HG03139 (cell line): ENCODE measurements at regions not wholly inside any gene's neighbourhood (a gene's known extent, or its start where the extent isn't known, plus 50 kb on each side); places are given as distances from the start of the nearest gene placed in this dataset.
"Not testable (repeated sequence)": the region's sequence is repeated elsewhere in the genome, so short reads cannot be mapped to it uniquely, and the experiment has no call there.

Experiments used
- ATAC-seq: cut with Tn5 transposase; IDR thresholded peaks from one replicate; pipeline ENCODE4 v1.9.1; 2021; ENCODE audit not compliant: unreplicated experiment

DNA sequence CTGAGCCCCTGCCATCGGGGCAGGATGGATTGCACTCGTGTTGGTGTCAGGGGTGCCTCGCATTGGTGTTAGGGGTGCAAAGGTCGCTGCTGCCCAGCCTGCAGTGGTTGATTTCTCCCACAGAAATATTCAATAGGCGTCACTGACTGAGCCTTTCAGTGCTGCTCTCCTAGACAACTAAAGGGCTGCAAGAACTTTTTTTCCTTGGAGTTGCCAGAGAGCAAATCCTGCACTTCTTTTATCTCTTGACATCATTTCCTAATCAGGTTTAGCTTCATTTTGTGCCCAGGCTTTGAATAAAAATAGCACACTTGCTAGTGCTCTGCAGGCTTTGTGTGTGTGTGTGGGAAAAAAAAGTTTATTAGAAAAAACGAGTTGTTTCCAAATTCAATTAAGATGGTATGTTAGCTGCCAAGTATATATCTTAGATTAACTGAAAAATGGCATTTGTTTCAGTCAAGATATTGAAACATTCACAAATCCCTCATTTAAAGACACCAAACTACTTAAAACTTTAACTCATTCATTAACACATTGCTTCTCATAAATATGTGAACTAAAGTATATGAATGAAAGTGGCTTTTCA, 125.6 kb downstream of the SOCS6 start:
- ATAC-seq: no peak

DNA sequence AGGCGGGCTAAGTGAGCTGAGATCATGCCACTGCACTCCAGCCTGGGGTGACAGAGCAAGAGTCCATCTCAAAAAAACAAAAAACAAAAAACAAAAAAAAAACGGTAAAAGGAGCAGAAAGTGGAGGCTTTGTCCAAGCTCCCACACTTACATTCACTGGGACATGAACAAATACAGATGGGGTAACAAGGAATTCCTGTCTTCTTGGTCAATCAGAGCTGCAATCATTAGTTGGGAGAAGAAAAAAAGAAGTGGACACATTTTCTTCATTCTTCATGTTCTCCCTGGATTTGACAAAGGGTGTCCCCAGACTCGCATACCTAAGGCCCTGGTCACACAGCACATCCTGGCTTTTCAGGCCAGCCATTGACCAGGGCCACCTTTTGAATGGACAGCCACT, 124.6 kb downstream of the SOCS6 start:
- ATAC-seq: no peak

DNA sequence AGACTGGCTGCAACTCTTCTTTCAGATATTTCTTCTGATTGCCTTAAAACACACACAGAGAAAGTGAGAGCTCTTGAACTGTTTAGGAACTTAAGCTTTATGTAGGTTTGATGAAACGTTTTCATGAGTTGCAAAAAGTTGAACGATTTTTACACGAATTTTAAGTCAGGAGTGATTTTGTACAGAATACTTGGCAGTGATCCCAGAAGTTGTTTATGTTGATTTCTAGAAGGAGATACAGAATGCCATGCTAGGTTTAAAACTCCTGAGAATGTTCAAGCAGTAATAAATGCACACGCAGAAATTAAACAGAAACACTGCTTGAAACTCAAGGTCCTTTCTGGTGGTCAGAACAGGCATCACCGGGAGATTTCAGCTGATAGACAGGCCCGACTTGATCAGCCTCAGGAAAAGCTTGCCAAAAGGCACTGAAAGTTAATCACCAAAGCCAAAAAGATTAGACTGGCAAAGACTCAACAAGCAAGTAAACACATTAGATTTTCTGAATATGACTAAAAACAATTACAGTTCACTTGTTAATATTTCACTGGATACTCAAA, 123.1 kb downstream of the SOCS6 start:
- no peak for ATAC-seq

DNA sequence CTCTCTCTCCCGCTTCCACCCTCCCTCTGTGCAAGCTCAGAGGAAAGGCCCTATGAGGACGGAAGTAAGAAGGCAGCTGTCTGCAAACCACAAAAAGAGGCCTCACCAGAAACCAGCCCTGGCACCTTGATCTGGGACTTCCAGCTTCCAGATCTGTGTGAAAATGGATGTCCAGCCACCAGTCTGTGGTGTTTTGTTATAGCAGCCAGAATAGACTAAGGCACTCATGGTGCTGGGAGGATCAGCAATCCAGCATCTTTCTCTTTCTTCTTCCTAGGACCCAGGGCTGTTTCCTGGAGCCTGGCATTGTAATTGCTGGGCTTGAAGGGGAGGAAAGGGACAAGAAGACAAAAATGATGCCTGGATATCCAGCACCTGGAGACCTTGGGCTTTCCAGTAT, 122.5 kb downstream of the SOCS6 start:
- ATAC-seq: no peak

DNA sequence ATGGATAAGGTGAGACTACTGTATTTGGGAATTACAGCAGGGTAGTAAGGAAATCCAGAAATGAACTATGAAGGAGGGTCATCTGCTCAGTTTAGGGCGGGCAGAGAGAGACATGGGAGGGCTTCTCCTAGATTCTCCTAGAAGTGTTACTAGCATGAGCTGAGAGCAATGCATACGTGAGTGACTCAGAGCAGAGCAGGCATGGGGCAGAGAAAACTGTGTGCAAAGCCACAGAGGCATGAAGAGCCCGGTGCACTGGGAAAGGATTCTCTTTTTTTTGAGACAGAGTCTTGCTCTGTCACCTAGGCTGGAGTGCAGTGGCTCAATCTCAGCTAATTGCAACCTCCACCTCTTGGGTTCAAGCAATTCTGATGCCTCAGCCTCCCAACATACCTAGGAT, 116.2 kb downstream of the SOCS6 start:
- ATAC-seq: no peak

DNA sequence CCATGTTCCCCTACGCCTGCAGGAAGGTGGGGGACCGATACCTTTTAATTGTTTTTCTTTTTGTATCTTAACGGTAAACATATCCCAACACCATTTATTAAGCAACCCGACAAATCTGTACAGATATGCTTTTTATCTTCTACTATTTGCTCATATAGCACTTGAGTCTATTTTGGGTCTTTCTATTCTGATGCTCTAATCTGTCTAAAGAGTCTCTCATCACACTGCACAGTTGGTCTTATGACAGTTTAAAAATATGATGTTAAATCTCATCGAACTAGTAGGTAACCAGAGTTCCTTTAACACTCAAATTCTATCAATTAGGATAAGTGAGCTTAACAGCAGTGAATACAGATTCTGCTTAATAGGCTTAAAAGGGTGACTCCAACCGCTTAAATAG, 111.6 kb downstream of the SOCS6 start:
- no peak for ATAC-seq

DNA sequence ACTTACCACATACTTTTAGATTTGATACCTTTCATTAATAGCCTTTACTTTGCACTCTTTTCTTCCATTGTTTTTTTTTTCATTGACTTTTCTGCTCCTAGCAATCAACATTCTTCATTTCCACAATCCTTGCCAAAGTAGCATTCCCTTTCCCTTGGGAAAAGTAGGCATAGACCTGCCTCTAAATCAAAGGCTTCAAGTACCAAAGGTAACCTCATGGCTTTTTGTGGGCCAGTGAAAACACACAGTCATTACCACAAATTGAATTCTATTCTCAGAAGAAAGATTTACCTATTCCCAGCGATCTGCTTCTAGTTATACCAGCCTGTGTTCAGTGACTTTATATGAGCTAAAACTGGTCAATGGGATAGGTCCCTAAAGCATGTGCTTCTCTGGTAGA, 109.2 kb downstream of the SOCS6 start:
- ATAC-seq: no peak

DNA sequence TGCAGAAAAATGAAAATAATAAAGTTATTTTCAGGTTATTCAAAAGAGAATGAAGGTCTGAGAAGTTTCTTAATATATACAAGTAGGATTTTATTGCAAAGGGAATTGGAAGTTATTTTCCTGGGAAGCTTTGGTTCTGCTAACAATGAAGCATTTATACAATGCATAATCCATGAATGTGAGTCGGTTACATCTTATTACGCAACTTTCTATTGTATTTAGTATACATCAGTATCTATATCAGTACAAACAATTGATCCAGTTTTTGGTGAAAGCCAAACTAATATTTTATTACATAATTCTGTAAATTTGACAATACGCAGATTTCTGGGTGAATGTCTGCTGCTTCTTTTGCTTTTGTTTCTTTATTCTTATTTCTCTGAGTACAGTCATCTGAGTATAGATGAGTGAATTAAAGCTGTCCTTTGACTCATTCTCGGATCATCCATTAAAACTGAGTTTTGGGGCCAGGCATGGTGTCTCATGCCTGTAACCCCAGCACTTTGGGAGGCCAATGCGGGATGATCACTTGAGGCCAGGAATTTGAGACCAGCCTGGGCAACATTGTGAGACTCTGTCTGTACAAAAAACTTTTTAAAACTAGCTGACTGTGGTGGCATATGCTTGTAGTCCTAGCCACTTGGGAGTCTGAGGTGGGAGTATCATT, 108.5 kb downstream of the SOCS6 start:
- ATAC-seq: no peak

DNA sequence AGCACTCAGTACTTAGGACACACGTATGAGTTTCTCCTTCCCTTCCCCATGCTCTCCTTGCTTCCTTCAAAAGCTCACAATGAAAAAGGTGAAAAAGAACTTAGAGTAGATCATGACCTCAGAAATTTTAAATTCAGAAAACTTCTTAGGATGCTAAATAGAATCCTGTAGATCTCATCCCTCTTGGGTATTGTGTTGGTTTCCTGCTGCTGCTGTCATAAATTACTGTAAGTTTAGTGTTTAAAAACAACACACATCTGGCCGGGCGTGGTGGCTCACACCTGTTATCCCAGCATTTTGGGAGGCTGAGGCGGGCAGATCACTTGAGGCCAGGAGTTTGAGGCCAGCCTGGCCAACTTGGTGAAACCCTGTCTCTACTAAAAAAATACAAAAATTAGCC, 106.9 kb downstream of the SOCS6 start:
- ATAC-seq: not testable (repeated sequence)

DNA sequence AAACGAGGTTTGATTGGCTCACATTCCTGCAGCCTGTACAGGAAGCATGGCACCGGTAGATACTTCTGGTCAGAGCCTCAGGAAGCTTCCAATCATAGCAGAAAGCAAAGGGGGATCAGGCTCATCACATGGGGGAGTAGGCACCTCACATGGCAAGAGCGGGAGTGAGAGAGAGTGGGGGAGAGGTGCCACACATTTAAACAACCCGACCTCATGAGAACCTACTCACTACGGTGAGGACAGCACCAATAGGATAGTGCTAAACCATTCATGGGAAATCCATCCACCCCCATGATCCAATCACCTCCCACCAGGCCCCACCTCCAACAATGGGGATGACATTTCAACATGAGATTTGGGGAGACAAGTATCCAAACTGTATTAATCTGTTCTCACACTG, 105.8 kb downstream of the SOCS6 start:
- no peak for ATAC-seq

DNA sequence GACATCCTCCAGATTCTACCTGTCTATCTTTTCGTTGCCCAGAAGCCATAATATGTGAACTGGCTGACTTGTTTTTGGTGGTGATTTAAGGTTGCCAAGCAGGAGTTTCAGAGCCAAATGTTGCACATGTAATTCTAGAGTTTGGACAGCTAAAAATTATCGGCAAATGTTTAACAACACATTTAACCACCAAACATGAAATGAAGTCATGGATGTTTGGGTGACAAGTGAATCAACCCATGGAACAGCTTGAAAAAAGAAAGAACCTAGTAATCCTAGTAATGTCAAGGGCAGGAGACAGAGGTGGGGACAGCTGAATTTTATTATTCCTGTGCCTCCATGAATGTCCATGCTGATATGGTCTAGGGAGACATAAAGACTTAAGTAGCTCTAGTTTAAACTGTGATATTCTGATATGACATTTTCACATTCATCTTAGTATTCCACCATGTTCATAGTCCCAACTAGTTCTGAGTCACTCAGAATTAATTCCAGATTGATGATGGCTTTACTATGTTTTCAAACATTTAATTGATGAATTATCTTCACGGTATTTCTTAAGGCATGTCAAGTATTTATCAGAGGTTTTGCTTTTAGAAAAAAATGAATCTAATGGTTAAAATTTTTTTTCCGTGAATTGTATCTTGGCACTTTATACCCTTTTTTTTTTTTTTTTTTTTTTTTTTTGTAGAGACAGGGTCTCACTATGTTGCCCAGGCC, 101.7 kb downstream of the SOCS6 start:
- no peak for ATAC-seq

DNA sequence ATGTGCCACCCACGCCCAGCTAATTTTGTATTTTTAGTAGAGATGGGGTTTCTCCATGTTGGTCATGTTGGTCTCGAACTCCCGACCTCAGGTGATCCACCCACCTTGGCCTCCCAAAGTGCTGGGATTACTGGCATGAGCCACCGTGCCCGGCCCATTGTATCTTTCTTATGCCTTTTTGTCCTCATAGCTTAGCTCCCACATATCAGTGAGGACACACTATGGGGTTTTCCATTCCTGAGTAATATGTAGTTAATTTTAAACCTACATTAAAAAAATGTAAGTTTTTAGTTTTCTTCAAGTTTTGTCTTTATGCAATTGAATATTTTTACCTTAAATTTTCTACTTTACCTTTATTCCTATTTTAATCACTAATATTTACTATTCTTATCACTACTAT, 100.2 kb downstream of the SOCS6 start:
- not testable (repeated sequence) for ATAC-seq

DNA sequence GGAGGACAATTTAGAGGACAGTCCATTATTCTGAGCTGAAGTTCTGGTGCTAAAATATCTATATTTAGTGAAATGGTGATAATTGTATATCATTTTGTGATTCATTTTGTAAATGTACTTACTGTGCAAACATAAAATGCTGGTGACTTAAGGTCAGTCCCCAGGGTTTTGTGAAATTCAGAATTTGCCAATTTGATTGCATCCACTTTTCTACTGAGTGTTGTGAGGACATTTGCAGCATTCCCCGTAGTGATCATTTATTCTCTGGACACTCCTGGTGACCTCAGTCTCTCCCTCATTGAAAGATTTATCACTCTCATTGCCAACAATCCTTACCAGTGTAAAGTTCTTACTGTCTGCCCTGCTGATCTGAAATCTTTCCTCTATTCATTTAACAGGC, 98.2 kb downstream of the SOCS6 start:
- no peak for ATAC-seq

DNA sequence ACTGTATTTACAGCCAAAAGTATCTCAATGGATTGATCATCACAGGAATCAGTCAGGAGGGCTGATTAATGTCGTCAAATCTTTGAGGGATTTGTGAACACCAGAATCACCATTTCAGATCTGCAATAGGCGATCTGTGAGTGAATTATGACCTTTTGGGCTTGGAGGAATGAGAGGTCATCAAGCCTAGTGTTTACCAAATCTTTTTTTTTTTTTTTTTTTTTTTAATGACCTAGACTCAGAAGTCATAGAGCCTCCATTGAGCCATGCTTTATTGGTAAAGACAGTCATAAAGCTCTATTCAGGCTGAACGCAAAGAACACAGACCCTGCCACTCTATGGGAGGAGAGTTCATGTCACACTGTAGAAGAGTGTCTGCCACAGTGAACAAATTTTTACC, 97.7 kb downstream of the SOCS6 start:
- no peak for ATAC-seq

DNA sequence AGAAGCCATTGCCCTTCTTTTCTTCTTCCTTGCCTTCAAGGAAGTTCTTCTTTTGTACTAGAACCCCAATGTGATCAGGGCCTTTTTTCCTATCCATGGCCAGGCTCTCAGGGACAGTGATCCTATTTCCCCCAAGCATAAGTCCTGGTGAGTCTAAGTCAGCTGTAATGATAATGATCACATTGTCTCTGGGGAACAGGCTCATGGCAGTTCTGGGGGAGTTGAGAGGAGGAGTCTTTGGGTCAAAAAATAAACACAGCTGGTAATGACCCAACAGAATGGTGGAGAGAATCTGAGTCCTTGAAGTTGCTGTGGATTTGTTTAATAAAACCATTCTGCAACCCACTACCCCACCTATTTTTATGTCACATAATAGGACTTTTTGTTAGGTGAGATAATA, 96.6 kb downstream of the SOCS6 start:
- ATAC-seq: no peak

DNA sequence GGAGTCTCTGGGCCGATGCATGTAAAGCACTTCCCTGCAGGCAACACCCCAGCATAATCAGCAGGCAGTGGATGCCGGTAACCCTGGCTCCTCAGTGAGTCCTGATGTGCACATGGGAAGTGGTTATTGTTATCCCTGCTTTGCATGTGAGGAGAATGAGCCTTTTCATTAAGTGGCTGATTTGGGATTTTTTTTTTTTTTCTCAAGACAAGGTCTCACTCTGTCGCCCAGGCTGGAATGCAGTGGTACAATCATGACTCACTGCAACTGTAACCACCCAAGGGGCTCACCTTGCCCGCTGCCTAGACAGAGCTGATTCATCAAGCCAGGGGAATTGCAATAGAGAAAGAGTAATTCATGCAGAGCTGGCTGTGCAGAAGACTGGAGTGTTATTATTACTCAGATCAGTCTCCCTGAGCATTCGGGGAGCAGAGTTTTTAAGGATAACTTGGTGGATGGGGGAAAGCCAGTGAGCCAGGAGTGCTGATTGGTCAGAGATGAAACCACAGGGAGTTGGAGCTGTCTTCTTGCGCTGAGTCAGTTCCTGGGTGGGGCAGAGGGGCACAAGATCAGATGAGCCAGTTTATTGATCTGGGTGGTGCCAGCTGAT, 95.4 kb downstream of the SOCS6 start:
- no peak for ATAC-seq

DNA sequence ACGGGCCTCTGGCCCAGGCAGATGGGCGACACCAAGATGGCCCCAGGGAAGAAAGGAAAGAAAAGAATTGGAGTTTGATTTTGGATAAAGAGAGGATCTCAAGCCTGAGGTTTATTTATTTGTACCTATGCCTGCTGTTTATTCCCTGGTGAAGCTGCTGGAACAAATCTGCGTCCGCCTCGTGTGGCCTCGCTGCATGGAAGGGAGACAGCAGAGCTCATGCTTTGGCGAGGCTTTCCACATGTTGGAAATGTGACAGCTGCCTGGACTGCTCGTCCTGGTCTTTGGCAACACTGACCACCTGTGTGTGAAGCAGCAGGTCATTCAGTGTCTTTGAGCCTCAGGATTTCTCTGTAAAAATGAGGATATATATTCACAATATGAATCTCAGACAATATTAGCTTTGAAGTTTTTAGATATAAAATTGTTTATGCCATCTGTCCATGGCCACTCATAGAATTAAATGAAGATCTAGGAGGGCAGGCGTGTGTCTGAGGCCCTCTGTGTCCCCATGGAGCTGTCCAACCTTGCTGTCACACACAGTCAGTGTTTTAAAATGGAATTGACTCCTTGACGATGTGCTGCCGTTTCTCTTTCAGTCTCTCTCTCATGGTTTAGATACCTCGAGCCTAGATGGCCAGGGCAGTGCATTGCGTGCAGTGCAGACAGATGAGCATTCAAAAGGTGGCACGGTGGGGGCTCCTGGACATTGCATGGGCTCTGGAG, 94.3 kb downstream of the SOCS6 start:
- ATAC-seq: no peak

DNA sequence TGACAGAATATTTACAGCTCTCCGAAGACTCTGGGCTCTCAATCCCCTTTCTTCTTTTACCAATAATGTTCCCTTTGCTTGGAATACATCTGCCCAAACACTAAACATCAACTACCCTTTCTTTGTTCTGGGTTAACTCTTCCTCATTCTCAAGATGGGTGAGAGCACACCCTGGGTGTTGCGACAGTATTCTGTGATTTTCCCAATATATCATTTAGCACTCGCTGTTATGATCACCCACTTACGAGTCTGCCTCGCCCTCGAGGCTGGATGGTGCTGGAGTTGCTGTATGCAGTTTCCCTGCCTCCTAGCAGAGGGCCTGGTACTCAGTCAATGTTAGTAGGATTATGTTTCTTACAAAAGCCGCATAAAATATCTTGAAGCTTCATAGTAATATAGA, 93.2 kb downstream of the SOCS6 start:
- no peak for ATAC-seq

DNA sequence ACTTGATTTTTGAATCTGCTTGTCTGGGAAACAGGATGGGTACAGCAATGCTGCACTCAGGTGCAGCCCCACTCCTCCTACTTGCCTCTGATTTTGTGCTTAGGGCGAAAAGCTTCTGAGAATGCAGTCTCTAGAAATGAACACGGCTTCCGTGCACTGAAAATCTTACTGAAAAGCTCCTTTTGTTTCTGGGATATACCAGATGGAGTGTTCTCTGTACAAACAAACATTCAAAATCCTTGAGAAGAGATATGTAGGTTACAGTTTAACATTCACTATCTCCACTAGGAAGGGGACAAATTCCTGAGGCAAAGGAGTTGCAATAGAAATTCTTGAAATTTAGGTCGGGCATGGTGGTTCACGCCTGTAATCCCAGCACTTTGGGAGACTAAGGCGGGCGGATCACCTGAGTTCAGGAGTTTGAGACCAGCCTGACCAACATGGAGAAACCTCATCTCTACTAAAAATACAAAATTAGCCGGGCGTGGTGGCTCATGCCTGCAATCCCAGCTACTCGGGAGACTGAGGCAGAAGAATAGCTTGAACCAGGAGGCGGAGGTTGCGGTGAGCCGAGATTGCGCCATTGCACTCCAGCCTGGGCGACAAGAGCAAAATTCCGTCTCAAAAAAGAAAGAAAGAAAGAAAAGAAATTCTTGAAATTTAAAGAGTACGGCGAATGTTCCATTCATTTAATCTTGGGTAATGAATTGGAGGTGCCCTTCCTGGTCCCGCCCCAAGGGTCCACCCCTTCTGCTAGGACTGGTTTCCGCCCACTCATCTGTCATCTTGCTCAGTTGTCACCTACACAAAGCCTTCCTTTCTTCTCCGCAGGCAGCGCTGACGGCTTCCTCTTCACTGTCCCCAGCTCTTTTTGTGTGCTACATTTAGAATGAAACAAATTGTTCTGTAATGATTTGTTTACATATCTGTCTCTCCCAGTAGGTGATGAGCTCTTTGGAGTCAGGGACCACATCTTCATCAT, 92.4 kb downstream of the SOCS6 start:
- no peak for ATAC-seq
